Ishikawa (cell line): ENCODE measurements at regions not wholly inside any gene's neighbourhood (a gene's known extent, or its start where the extent isn't known, plus 50 kb on each side); places are given as distances from the start of the nearest gene placed in this dataset.

ENCODE experiments used
- REST ChIP-seq: IDR thresholded peaks from 2 replicates; pipeline ENCODE4 v1.6.1; 2012; ENCODE audit warnings: low read depth, mild to moderate bottlenecking
- TAF1 ChIP-seq: IDR thresholded peaks from 2 replicates; pipeline ENCODE4 v1.6.1; 2012; ENCODE audit warnings: low read depth, mild to moderate bottlenecking

- TF ChIP-seq REST (no peak), TAF1 (no peak)
Measured at GRCh38 chr3:65151666-65152065, 463.9 kb upstream of the ADAMTS9 start.
